Glomerular visceral epithelial cell (primary cell): ENCODE measurements at regions not wholly inside any gene's neighbourhood (a gene's known extent, or its start where the extent isn't known, plus 50 kb on each side); places are given as distances from the start of the nearest gene placed in this dataset.
"Not testable (repeated sequence)": the region's sequence is repeated elsewhere in the genome, so short reads cannot be mapped to it uniquely, and the experiment has no call there.

Experiments
- DNase-seq: peaks from one replicate; pipeline ENCODE4 v3.0.0-alpha.2; 2016; ENCODE audit errors: extremely low spot score

DNA sequence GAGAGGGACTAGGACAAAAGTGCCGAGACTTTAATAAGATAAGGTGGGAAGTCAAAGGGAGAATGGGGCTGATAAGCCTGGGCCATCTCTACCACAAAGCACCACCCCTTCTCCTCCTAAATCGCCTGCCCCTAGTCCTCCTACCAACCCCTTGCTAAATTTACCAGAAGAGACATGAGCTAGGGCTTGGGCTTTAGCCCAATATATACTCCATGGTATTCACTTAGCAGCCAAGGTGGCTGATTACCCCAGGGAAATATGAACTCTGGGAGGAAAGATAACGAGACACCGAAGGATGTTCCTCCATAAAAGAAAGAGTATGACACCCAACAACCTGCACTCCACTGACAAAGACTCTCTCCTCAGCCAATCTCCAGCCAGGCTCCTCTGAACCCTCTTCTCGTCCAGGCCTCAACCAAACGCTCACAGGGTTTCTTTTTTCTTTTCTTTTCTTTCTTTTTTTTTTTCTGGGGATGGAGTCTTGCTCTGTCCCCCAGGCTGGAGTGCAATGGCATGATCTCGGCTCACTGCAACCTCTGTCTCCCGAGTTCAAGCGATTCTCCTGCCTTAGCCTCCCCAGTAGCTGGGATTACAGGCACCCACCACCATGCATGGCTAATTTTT is 610.2 kb downstream of the UQCRFS1 start:
- DNase-seq, result no peak

DNA sequence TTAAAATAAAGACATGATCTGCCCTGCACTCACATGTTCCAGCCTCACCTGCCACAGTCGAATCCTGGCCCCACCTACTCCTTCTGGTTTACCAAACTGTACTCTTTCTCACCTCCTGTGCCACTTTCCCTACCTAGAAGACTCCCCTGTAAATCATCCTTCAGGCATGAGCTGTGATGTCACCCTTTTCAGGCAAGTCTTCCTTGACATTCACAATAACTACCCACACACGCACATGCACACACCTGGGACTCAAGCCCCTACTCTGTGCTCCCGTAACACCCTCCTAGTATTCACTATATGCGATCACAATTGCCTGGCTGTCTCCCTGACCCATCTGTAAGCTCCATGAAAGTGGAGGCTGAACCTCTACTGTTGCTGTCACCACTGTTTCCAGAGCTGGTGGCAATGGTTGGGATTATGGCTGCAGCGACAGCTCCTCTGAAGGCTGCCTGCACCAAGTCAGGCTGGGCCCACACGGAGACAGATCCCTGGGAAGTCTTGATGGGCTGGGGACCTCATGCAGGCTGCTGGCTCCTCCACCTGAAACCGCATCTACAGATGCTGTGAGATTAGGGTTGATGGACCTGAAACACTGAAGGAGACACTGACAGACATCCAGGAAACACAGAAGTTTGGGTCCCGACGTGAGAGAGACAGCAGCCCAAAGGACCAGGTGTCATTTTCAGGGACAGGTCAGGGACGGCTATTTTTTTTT is 611.1 kb downstream of the UQCRFS1 start:
- no peak for DNase-seq

DNA sequence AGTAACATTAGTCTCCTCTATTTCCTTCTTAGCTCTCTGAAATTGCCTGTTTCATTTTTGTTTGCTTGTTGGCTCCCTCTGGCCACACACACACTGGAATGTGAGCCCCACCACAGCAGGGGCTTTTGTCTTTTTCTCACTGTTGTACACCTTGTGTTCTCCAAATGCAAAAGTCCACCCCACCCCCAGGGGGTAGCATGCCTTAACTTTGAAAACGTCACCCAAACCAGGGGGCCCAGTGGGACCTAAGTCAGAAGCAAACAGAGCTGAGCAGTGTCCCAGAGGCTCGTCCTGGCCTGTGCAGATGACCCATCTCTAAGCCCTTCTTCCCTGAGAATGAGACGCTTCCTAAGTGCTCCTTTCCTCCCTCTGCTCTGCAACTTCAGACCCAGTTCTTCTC is 614.1 kb downstream of the UQCRFS1 start:
- no peak for DNase-seq

DNA sequence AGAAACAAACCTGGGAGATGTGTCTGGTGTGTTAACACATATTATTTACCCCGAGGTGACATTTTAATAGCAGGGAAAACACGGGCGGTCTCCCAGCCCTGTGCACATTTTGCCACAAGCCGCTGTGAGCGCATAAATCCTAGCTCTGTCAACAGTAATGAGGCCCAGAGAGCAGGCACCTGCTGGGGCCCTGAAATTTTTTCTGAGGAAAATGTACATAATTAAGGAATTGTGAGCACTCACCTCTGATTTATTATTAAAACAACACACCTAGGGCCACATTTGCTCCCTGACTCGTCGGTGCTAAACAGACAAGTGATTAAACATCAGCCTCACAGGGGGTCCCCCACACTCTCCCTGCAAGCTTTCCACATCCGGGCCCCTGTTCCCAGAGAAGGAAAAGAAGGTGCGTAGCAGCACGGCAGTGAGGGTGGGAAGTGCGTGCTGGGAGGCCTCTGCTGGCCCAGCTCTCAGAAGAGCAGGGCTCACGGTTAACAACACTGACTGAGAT is 616.3 kb downstream of the UQCRFS1 start:
- DNase-seq, result no peak

DNA sequence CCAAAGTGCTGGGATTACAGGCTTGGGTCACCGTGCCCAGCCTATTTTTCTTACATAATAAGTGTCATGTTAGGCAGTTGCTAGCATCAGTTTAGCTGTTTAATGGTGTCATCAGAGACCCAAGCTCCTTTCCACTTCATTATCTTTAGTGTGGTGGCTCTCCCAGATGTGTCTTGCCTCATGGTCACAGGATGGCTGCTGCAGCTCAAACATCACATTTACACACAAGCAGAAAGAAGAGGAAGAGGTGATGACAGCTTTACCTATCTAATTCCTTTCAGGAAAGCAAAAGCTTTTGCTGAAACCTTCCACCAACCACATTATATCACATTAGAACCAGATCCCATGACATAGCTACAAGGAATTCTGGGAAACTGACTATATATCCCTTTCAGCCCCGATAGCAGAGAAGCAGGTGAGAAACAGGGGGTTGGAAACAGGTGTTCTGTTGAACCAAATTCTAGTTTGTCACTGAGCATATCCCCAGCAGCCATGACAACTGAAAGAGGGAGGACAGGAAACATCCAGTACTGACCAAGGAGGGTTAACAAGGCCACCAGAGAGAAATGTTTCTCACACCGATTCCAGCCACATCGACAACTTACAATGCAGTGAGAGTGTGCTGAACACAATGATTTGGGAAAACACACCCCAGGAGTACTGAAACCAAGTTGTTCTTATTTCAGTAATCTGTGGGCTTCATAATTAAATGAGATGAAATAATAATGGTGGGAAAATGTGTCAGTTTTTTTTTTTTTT is 617.0 kb downstream of the UQCRFS1 start:
- no peak for DNase-seq

DNA sequence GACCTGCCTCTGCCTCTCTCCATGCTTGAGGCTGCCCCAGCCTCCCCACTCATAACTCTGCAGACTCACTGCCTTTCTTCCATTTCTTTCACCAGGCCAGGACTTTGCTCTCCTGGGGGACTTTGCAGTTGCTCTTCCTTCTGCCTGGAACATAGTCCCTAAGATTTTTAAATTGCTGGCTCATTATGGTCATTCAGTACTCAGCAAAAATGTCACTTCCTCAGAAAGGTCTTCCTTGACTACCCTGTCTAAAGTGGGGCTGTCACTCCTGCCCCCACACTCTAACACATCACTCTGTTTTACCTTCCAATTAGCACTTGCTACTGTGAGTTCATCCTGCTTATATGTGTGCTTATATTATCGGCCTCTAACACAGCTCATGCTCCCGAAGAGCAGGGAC is 618.2 kb downstream of the UQCRFS1 start:
- DNase-seq, result no peak

DNA sequence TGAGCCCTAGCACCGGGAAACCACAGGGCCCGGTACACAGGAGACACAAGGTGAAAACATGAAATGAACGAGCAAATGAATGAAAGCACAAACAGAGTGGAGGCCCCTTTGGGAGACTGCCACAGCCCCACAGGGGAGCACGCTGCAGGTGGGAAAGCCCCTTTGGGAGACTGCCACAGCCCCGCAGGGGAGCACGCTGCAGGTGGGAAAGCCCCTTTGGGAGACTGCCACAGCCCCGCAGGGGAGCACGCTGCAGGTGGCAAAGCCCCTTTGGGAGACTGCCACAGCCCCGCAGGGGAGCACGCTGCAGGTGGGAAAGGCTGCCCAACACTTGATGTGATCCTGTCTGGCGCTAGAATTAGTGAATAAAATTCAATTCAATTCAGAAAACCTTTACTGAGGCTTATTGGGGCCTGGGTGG is 623.0 kb downstream of the UQCRFS1 start:
- not testable (repeated sequence) for DNase-seq

DNA sequence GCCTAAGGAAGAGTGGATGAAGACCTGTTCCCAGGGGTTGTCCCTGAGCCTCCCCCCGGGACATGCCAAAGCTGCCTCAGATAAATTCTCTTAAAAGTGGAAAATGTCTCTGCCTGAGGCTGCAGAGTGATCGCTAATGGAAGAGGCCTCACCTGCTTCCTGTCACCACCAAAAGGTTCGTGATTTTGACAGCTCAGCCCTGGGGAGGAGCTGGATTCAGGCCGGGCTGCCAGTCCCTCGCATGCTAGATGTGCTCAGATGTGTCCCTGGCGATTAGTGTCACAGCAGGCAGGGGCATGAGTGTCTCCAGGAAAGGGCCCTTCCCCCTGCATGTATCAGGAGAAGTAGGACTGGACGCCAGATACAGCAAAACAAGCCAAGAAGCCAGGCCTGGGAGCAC is 626.5 kb downstream of the UQCRFS1 start:
- no peak for DNase-seq

DNA sequence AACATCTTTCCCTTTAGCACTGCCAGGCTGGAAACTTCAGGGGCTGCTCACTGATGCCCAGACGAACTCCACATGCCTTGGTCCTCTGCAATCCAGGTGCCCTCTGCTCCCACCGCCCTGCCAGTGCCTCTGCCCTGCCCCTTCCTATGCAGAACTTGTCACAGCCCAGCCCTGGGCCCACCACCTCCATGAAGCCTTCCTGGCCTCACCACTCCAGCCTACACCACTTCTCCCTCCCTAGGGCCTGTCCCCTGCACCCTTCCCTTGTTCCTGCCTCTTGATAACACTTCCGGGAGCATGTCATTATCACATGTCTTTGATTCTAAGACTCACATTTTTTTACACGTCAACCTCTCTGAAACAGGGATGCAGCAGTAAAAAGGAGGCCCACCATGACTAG is 627.2 kb downstream of the UQCRFS1 start:
- no peak for DNase-seq

DNA sequence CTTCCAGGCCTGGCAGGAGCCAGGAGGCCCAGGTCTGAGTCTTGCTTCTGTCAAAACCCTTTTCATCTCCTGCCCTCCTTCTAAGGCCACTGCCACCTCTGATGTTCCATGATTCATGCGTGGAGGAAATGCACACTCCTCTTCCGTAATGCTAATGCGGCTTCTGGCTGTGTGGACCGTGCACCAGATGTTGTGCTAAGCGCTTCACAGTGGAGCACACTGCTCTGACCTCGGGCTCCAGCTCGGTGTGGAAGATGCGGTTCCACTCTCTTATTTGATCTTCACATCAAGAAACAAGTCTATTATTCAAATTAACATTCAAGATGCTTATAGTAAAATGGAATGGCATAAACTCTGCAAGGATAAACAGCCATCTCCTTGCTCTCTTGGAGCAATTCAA is 629.2 kb downstream of the UQCRFS1 start:
- DNase-seq, result no peak

DNA sequence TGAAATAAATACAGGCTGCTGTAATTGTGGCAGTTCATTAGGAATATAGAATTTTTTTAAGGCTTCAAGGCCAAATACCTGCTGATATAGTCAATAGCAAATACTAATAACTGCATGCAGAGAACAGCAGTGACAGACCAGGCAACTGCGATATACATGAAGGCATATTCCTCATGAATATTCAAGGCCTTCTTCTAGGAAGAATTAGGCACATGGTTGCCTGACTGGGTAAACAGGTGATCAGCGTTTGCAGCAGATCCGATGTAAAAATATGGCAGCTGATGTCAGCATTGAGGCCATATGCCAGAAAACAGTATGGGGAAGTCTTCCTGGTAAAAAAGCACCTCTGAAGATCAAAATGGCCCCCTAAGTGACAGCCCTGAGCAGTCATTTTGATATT is 629.7 kb downstream of the UQCRFS1 start:
- DNase-seq, result no peak

DNA sequence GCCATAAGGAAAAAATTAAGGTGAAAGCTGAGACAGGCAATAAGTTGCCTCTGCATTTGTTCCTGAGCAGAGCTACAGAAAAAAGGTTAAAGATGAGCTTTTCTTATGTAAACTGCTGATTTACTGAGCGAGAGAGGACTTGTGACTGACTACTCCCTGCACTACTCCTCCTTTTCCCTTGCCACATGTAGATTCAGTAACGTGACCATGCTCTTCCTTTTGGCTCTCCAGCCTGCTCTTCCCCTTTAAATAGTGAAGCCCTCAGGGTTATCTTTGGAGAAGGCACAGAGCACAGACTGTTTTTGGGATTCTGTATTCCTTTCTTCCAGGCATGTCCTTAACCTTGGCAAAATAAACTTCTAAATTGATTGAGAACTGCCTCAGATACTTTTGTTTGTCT is 630.2 kb downstream of the UQCRFS1 start:
- DNase-seq, result no peak

DNA sequence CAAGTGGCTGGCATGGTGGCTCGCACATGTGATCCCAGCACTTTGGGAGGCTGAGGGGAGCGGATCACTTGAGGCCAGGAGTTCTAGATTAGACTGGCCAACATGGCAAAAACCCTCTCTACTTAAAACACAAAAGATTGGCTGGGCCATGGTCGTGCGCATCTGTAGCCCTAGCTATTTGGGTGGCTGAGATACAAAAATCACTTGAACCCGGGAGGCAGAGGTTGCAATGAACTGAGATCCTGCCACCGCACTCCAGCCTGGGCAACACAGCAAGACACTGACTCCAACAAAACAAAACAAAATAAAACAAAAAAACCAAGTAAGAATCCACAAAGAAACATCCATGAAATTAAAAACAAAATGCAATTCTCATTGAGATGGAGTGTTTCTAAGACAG is 630.6 kb downstream of the UQCRFS1 start:
- DNase-seq, result no peak

DNA sequence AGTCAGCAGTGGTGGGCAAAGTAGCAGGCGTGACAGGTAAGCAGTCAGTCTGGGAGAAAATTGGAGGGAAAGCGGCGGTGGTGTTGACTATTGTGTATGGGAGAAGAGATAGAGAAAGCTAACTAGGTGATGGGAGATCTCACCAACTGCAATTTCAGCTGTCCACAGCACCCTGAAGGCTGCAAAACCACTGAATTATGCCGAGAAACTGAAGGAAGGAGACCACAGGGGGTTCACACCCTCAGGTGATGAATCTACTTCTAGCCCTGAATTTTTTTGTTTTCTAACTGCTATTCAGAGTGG is 631.5 kb downstream of the UQCRFS1 start:
- DNase-seq, result no peak

DNA sequence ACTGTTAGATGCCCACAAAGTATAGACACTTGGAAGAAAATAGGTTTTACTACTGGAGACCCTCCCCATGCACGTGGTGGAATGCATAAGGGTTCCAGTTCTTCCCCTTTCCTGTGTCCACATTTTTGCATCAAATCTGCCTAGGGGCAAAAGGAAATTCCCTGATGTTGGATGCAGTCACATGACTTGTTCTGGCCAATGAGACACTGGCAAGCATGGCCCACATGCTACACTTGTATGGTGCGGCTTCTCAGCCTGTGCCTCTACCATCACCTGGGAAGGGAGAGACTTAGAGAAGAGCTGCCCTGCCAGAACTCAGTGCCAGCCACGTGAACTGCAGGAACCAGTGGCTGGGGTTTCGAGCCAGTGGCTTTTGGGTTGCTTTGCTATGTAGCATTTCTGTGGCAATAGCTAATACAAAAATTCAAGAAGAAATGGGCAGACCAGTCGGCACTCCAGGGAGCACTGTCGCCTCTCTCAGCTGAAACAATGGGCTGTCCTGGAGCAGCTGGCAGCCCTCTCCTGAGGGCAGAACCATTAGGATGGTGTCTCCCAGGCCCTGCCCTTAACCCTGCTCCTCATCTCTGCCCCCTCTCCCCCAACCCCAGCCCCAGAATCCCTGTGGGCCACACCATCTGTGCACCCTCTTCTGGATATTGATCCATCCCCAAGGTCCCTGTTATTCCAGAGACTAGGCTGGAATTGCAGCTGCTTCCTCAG is 634.0 kb downstream of the UQCRFS1 start:
- no peak for DNase-seq

DNA sequence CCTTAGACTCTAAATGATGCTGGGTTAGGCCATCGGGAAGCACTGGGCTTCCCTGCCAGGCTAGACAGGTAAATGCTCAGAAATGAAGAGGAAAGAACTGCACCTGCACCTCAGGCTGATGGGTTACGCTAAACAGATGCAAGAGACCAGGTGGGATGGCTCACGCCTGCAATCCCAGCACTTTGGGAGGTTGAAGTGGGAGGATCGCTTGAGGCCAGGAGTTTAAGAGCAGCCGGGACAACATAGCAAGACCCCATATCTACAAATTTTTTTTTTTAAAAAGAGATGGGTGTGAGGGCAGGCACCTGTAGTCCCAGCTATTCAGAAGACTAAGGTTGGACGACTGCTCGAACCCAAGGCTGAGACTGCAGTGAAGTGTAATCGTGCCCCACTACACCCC is 634.7 kb downstream of the UQCRFS1 start:
- no peak for DNase-seq

DNA sequence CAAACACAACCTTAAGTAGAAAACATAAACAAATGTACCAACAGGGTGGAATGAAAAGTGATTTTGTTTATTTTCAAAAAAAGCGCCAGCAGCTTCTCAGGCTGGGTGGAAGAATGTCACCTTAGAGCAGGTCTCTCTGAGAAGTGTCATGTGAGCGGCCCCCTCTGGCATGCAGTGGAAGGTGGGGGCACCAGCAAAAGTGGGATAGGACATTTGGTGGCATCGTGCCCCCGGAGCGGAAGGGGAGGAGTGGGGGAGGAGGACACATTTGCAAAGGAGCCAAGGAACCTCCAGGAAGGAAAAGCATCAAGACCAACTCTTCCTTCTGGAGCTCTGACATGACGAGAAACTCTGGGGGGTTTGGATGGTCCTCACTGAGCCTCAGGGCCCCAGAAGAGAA is 635.3 kb downstream of the UQCRFS1 start:
- DNase-seq, result no peak

DNA sequence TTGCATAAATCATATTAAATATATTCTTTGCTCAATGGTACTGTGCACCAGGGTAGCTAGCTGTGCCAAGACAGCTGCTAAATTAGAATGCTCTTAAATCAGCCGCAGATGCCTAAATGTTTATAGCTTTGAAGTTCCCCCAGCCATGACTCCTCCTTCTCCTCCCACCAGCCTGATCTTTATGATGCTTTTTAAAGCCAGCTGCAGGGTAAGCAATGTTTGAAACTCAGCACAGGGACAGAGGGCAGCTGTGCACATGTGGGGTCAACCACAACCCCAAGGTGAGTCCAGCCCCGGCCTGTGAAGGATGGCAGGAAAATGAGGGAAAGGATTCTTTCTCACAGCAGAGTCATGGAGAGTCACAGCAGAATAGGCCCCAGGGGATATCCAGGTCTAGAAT is 635.7 kb downstream of the UQCRFS1 start:
- no peak for DNase-seq

DNA sequence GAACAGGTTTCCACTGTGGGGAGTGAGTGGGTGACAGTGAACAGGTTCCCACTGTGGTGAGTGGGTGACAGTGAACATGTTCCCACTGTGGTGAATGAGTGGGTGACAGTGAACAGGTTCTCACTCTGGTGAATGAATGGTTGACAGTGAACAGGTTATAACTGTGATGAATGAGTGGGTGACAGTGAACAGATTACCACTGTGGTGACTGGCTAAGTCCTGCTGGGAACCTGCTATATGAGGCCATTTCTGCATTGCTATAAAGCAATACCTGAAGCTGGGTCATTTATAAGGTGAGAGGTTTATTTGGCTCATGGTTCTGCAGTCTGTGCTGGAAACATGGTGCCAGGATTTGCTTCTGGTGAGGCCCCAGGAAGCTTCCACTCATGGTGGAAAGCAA is 637.1 kb downstream of the UQCRFS1 start:
- DNase-seq, result no peak

DNA sequence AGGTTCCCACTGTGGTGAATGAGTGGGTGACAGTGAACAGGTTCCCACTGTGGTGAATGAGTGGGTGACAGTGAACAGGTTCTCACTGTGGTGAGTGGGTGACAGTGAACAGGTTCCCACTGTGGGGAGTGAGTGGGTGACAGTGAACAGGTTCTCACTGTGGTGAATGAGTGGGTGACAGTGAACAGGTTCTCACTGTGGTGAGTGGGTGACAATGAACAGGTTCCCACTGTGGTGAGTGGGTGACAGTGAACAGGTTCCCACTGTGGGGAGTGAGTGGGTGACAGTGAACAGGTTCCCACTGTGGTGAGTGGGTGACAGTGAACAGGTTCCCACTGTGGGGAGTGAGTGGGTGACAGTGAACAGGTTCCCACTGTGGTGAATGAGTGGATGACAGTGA is 637.6 kb downstream of the UQCRFS1 start:
- DNase-seq, result not testable (repeated sequence)

DNA sequence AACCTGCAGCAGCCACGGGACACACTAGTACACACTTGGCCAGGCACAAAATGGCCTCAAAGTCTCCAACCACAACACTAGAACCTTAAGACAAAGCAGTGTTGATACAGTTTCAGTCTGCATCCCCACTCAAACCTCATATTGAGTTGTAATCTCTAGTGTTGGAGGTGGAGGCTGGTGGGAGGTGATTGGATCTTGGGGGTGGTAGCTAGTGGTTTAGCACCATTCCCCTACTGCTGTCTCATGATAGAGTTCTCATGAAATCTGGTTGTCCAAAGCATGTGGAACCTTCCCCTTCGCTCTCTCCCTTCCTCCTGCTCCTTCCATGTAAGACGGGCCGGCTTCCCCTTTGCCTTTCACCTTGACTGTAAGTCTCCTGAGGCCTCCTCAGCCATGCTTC is 638.7 kb downstream of the UQCRFS1 start:
- DNase-seq, result no peak
